Lower lobe of right lung (tissue), 2 donors: ENCODE measurements at regions not wholly inside any gene's neighbourhood (a gene's known extent, or its start where the extent isn't known, plus 50 kb on each side); places are given as distances from the start of the nearest gene placed in this dataset.
A peak's percentile ranks its signal among the peaks of the same experiment; 100 is the strongest.

Experiments
- ATAC-seq, 2 donors: fragments of 200-7000 bp; cut with Tn5 transposase; one replicate each; pipeline ENCODE4 v1.9.1; 2020 to 2022; ENCODE audit warnings: mild to moderate bottlenecking in 2 of 2, moderate library complexity in 2 of 2
- DNase-seq: peaks from one replicate; pipeline ENCODE4 v3.0.0-alpha.2; 2020
- H3K27ac ChIP-seq: fragments of 200-600 bp; one replicate; pipeline ENCODE4 v1.8.0; 2022
- H3K27me3 ChIP-seq: fragments of 200-600 bp; one replicate; pipeline ENCODE4 v1.8.0; 2022; ENCODE audit warnings: low read depth
- H3K36me3 ChIP-seq: fragments of 200-600 bp; one replicate; pipeline ENCODE4 v1.8.0; 2022; ENCODE audit warnings: mild to moderate bottlenecking
- H3K4me1 ChIP-seq: fragments of 200-600 bp; one replicate; pipeline ENCODE4 v1.8.0; 2022
- H3K4me3 ChIP-seq: fragments of 200-600 bp; one replicate; pipeline ENCODE4 v1.8.0; 2022; ENCODE audit warnings: mild to moderate bottlenecking
- H3K9me3 ChIP-seq: fragments of 200-600 bp; one replicate; pipeline ENCODE4 v1.8.0; 2022
- intact Hi-C: fragments of 100-400 bp; cut with DNase I; formaldehyde crosslinking; loops from one replicate; pipeline ENCODE4 v1.11.0; 2022
- TF ChIP-seq, protein P1 (sequence below): fragments of 200-600 bp; IDR thresholded peaks from one replicate; pipeline ENCODE4 v1.8.0; 2022; ENCODE audit warnings: antibody characterized with exemption, mild to moderate bottlenecking
- donor health status: DM: no; HTN: yes; CAD: no; lungs with severe emphysema.

DNA sequence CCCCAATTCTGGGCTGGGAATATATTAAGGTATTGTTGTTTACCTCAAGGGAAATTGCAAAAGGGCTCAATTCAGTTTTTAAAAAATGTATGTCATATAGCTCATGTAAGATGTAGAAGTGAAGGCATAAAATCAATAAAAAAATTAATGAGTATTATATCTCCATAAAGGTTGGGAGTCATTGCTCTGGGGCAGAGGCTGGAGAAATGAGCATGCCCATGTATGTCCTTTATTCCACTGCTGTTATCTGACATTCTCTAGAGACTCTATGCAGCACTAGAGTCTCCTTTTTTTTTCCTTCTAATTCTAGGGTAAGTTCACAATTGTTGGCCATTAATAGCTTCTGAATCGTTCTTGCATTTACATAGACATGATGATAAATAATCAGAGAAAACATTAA lies 394.8 kb downstream of the KLF12 start:
- TF ChIP-seq, protein P1, sequence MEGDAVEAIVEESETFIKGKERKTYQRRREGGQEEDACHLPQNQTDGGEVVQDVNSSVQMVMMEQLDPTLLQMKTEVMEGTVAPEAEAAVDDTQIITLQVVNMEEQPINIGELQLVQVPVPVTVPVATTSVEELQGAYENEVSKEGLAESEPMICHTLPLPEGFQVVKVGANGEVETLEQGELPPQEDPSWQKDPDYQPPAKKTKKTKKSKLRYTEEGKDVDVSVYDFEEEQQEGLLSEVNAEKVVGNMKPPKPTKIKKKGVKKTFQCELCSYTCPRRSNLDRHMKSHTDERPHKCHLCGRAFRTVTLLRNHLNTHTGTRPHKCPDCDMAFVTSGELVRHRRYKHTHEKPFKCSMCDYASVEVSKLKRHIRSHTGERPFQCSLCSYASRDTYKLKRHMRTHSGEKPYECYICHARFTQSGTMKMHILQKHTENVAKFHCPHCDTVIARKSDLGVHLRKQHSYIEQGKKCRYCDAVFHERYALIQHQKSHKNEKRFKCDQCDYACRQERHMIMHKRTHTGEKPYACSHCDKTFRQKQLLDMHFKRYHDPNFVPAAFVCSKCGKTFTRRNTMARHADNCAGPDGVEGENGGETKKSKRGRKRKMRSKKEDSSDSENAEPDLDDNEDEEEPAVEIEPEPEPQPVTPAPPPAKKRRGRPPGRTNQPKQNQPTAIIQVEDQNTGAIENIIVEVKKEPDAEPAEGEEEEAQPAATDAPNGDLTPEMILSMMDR = no peak
- ATAC-seq (no peak), DNase-seq (no peak)
- no peaks in the 10 kb centered on the region for H3K27me3 ChIP-seq
- H3K36me3 ChIP-seq = no peaks in the 10 kb centered on the region
- no peak overlapping the region for H3K27ac ChIP-seq
- no peaks in the 10 kb centered on the region for H3K9me3 ChIP-seq
- no peaks in the 10 kb centered on the region for H3K4me1 ChIP-seq
- intact Hi-C loops = no loop called here
- H3K4me3 ChIP-seq = no peak overlapping the region

DNA sequence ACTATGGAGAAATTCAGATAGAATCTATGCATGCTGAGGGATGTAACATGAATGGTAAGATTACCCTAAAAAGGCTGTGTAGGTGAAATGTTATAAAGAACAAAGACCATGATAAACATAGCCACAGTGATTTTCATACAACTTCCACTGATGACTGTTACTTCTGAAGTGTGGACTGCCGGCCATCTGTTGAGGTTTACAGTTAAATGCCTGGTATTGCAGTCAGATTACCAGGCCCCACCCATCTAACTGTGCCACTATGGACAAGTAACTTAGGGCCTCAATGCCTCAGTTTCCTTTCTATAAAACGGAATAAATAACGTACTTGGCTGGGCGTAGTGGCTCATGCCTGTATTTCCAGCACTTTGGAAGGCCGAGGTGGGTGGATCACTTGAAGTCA lies 395.6 kb downstream of the KLF12 start:
- H3K4me1 ChIP-seq = no peaks in the 10 kb centered on the region
- TF ChIP-seq, protein P1 = no peak
- no peaks in the 10 kb centered on the region for H3K27me3 ChIP-seq
- H3K9me3 ChIP-seq = no peaks in the 10 kb centered on the region
- intact Hi-C loops = no loop called here
- H3K36me3 ChIP-seq = no peaks in the 10 kb centered on the region
- no peak overlapping the region for H3K27ac ChIP-seq
- H3K4me3 ChIP-seq = no peak overlapping the region
- no peak for ATAC-seq
- DNase-seq = no peak

DNA sequence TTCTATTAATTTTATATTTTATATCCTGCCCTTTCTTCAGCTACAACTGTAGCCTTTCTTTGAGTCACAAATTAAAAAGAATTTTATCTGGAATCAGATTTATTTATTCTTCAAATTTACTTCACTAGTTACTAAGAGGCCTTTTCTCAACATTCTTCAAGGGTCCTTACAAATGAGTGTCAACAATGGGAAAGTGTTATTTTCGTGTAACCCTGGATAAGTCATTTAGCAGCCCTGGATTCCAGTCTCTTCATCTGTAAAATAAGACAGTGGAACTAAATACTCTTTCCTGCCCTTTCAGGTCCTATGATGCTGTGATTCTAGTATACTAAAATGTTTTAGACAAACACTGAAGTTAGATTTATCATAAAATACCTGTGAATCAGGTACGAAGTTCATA lies 397.0 kb downstream of the KLF12 start:
- H3K27me3 ChIP-seq = no peaks in the 10 kb centered on the region
- H3K36me3 ChIP-seq = no peaks in the 10 kb centered on the region
- TF ChIP-seq, protein P1 = no peak
- no peaks in the 10 kb centered on the region for H3K9me3 ChIP-seq
- intact Hi-C loops = no loop called here
- no peak overlapping the region for H3K27ac ChIP-seq
- no peak overlapping the region for H3K4me3 ChIP-seq
- ATAC-seq = peak in 1 of 2 donors; percentile 63
- H3K4me1 ChIP-seq = no peaks in the 10 kb centered on the region
- DNase-seq = no peak

DNA sequence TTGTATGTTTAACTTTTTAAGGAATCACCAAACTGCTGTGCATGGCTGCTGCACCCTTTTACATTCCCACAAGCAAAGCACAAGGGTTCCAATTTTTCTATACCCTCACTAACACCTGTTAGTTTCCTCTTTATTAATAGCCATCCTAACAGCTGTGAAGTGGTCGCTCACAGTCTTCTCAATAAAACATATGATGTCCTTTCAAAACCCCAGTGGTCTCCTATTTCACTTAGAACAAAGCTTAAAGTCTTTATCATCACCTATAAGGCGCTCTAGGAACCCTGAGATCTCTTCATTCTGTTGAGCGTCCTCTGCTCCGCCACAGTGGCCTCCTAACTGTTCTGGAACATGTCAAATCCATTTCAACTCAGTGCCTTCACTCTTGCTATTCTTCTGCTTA lies 400.5 kb downstream of the KLF12 start:
- Histone ChIP-seq H3K36me3 (no peaks in the 10 kb centered on the region), H3K9me3 (no peaks in the 10 kb centered on the region), H3K27me3 (no peaks in the 10 kb centered on the region), H3K27ac (no peak overlapping the region), H3K4me1 (no peaks in the 10 kb centered on the region), H3K4me3 (no peak overlapping the region)
- DNase-seq (no peak), ATAC-seq (no peak)
- TF ChIP-seq, protein P1 = no peak
- intact Hi-C loops = no loop called here

DNA sequence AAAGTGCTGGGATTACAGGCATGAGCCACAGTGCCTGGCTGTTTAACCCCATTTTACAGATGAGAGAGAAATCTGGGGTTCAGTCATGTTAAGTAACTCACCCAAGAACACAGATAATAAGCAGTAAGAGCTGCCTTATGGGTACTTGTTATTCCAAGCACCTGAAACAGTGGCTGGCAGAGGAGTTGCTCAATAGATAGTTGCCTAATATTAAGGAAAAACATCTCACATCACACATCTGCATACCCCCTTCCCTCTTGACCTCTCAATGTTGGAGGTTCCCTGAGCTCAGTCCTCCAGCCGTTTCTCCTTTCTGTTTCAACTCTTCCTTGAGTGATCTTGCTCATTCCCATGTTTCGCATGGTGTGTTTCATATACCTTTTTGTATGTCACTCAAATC lies 401.9 kb downstream of the KLF12 start:
- TF ChIP-seq, protein P1 = no peak
- ATAC-seq (no peak), DNase-seq (no peak)
- intact Hi-C loops = no loop called here
- no peaks in the 10 kb centered on the region for H3K4me1 ChIP-seq
- no peak overlapping the region for H3K4me3 ChIP-seq
- no peaks in the 10 kb centered on the region for H3K27me3 ChIP-seq
- H3K27ac ChIP-seq = no peak overlapping the region
- no peaks in the 10 kb centered on the region for H3K36me3 ChIP-seq
- H3K9me3 ChIP-seq = no peaks in the 10 kb centered on the region

DNA sequence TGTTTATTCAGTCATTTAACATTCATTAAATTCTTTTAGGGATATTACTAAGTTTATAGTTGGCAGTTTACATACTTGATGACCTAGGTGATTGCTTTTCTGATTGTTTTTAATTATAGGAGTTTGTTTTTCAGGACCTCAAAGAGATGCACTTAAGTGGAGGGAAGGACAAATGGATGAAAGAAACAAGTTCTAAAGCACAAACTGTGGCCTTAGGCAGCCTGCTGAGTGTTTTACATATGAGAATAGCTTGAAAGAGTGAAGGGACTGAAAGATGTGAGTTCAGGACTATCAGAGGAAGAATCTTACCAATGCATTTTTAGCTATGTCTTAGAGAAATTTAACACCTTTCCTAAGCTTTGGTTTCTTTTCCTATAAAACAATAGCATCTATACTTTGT lies 402.6 kb downstream of the KLF12 start:
- Histone ChIP-seq H3K27ac (no peak overlapping the region), H3K4me3 (no peak overlapping the region), H3K9me3 (no peaks in the 10 kb centered on the region), H3K4me1 (no peaks in the 10 kb centered on the region), H3K27me3 (no peaks in the 10 kb centered on the region), H3K36me3 (no peaks in the 10 kb centered on the region)
- DNase-seq = no peak
- TF ChIP-seq, protein P1 = no peak
- intact Hi-C loops = no loop called here
- no peak for ATAC-seq
